HCT116 (cell line): ENCODE measurements at regions not wholly inside any gene's neighbourhood (a gene's known extent, or its start where the extent isn't known, plus 50 kb on each side); places are given as distances from the start of the nearest gene placed in this dataset.

Source experiments
- ATAC-seq: fragments of 200-7000 bp; cut with Tn5 transposase; 2 replicates; pipeline ENCODE4 v1.9.1; 2020; ENCODE audit warnings: mild to moderate bottlenecking, moderate library complexity
- BruUV-seq: library from RNA; stranded (reverse); fragments of 400-500 nt; replicated peaks from 2 replicates; lab custom pipeline; 2021; lab: Mats Ljungman, UMichigan
- CTCF ChIA-PET: fragments of 300-600 bp; sonication (Branson Sonifier 250); formaldehyde crosslinking; loops from one replicate; lab custom pipeline; 2021; ENCODE audit warnings: antibody characterized with exemption; lab: Charles Lee
- POLR2A ChIA-PET: fragments of 300-600, 350-600 bp; sonication (Branson Sonifier 250); formaldehyde crosslinking; loops from one replicate; lab custom pipeline; 2021; ENCODE audit warnings: antibody characterized with exemption; lab: Charles Lee
- RAD21 ChIA-PET, 2 experiments: fragments of 300-600 bp; sonication (Branson Sonifier 250); formaldehyde crosslinking; loops; one replicate each; lab custom pipeline; 2023; ENCODE audit warnings: low total read pairs in 2 of 2; ENCODE audit not compliant: uncharacterized antibody in 2 of 2, unreplicated experiment in 2 of 2, low non-redundant PET in 1 of 2; lab: Charles Lee
- DNase-seq: peaks from one replicate; pipeline ENCODE4 v3.0.0-alpha.2; 2010; ENCODE audit warnings: low read depth, low spot score
- H2AFZ ChIP-seq: fragments of 200-600 bp; shearing (Covaris generic), sonication (generic); 2 replicates; pipeline ENCODE4 v1.6.1; 2017; ENCODE audit warnings: low read depth, mixed run types, mixed read lengths, antibody characterized with exemption, low read length; ENCODE audit not compliant: poor library complexity, severe bottlenecking
- H3K27ac ChIP-seq: 2 replicates; pipeline ENCODE4 v1.5.1; 2012; ENCODE audit warnings: low read depth, low read length
- H3K27me3 ChIP-seq: fragments of 200-600 bp; sonication (generic); 2 replicates; pipeline ENCODE4 v1.6.1; 2016; ENCODE audit warnings: mixed run types, low read length, mixed read lengths; ENCODE audit not compliant: insufficient read depth
- H3K36me3 ChIP-seq, 2 experiments: fragments of 200-500 bp in 1 of 2; fragments of 200-600 bp in 1 of 2; sonication (Bioruptor generic) in 1 of 2; sonication (generic) in 1 of 2; 2 replicates each; pipeline versions ENCODE4 v1.5.1 to v1.6.1; 2014 to 2016; ENCODE audit warnings: low read length in 2 of 2, inconsistent platforms in 1 of 2, mixed read lengths in 1 of 2, mixed run types in 1 of 2; ENCODE audit not compliant: insufficient read depth in 2 of 2, control insufficient read depth in 1 of 2
- H3K4me1 ChIP-seq, 2 experiments: fragments of 200-600 bp in 1 of 2; sonication (generic) in 1 of 2; 2 replicates each; pipeline versions ENCODE4 v1.5.1 to v1.6.1; 2012 to 2017; ENCODE audit warnings: low read length in 2 of 2, inconsistent platforms in 1 of 2, mild to moderate bottlenecking in 1 of 2, mixed read lengths in 1 of 2, mixed run types in 1 of 2, moderate library complexity in 1 of 2; ENCODE audit not compliant: insufficient read depth in 2 of 2, control insufficient read depth in 1 of 2
- H3K4me2 ChIP-seq: fragments of 200-600 bp; sonication (generic); 2 replicates; pipeline ENCODE4 v1.6.1; 2017; ENCODE audit warnings: mixed run types, low read length, mixed read lengths
- H3K4me3 ChIP-seq, 2 experiments: fragments of 200-600 bp in 1 of 2; sonication (generic) in 1 of 2; replicated peaks in 1 of 2; 2 replicates each; pipeline ENCODE4 v1.5.1; 2011 to 2016; ENCODE audit warnings: low read length in 2 of 2, control low read depth in 1 of 2, low read depth in 1 of 2, mild to moderate bottlenecking in 1 of 2, mixed read lengths in 1 of 2, mixed run types in 1 of 2
- H3K79me2 ChIP-seq: fragments of 200-600 bp; sonication (generic); 2 replicates; pipeline ENCODE4 v1.6.1; 2017; ENCODE audit warnings: mild to moderate bottlenecking, mixed run types, low read length, moderate library complexity, mixed read lengths; ENCODE audit not compliant: insufficient read depth
- H3K9ac ChIP-seq: fragments of 200-600 bp; sonication (generic); 2 replicates; pipeline ENCODE4 v1.6.1; 2016; ENCODE audit warnings: low read length, mixed read lengths
- H3K9me2 ChIP-seq: fragments of 200-600 bp; sonication (generic), shearing (Covaris generic); 2 replicates; pipeline ENCODE4 v1.6.1; 2017; ENCODE audit warnings: mixed run types, mild to moderate bottlenecking, moderate library complexity; ENCODE audit not compliant: insufficient read depth
- H3K9me3 ChIP-seq, 2 experiments: fragments of 200-500 bp in 1 of 2; fragments of 200-600 bp in 1 of 2; sonication (Bioruptor generic) in 1 of 2; sonication (generic) in 1 of 2; 2 replicates each; pipeline ENCODE4 v1.6.1; 2014 to 2017; ENCODE audit warnings: low read length in 2 of 2, mixed read lengths in 2 of 2, inconsistent platforms in 1 of 2, low read depth in 1 of 2, mild to moderate bottlenecking in 1 of 2, mixed run types in 1 of 2, moderate library complexity in 1 of 2; ENCODE audit not compliant: control insufficient read depth in 1 of 2, insufficient read depth in 1 of 2
- H4K20me1 ChIP-seq: fragments of 200-600 bp; sonication (generic), shearing (Covaris generic); 2 replicates; pipeline ENCODE4 v1.6.1; 2017; ENCODE audit warnings: mixed run types, mild to moderate bottlenecking, moderate library complexity; ENCODE audit not compliant: insufficient read depth
- CBX3 ChIP-seq: IDR thresholded peaks from 2 replicates; pipeline ENCODE4 v1.6.1; 2012; ENCODE audit warnings: low read depth
- EGR1 ChIP-seq: IDR thresholded peaks from 2 replicates; pipeline ENCODE4 v1.6.1; 2012; ENCODE audit warnings: low read depth
- ELF1 ChIP-seq: IDR thresholded peaks from 2 replicates; pipeline ENCODE4 v1.6.1; 2012; ENCODE audit warnings: low read depth, borderline replicate concordance
- EZH2 ChIP-seq: fragments of 200-600 bp; sonication (generic); IDR thresholded peaks from 2 replicates; pipeline ENCODE4 v1.6.1; 2017; ENCODE audit warnings: antibody characterized with exemption, mixed run types
- EZH2phosphoT487 ChIP-seq: fragments of 200-600 bp; IDR thresholded peaks from 2 replicates; pipeline ENCODE4 v1.6.1; 2018; ENCODE audit warnings: antibody characterized with exemption, borderline replicate concordance
- FOSL1 ChIP-seq: IDR thresholded peaks from 2 replicates; pipeline ENCODE4 v1.6.1; 2012; ENCODE audit warnings: low read depth
- JUND ChIP-seq: IDR thresholded peaks from 2 replicates; pipeline ENCODE4 v1.6.1; 2012
- POLR2AphosphoS5 ChIP-seq: IDR thresholded peaks from 2 replicates; pipeline ENCODE4 v1.6.1; 2011; ENCODE audit warnings: mild to moderate bottlenecking, low read depth, low read length, moderate library complexity
- RAD21 ChIP-seq: IDR thresholded peaks from 2 replicates; pipeline ENCODE4 v1.6.1; 2012; ENCODE audit warnings: low read depth, mild to moderate bottlenecking
- SP1 ChIP-seq: IDR thresholded peaks from 2 replicates; pipeline ENCODE4 v1.6.1; 2012; ENCODE audit warnings: low read depth
- SRF ChIP-seq: IDR thresholded peaks from 2 replicates; pipeline ENCODE4 v1.6.1; 2012; ENCODE audit warnings: low read depth
- TCF7L2 ChIP-seq: IDR thresholded peaks from 2 replicates; pipeline ENCODE4 v1.7.0; 2011; ENCODE audit warnings: borderline replicate concordance, inconsistent platforms; ENCODE audit not compliant: insufficient read depth, insufficient read length; ENCODE audit errors: extremely low read depth
- YY1 ChIP-seq: IDR thresholded peaks from 2 replicates; pipeline ENCODE4 v1.6.1; 2011; ENCODE audit warnings: low read length, low read depth, moderate library complexity, mild to moderate bottlenecking; ENCODE audit not compliant: insufficient replicate concordance; ENCODE audit errors: extremely low read depth
- ZNF274 ChIP-seq: fragments of 200-500 bp; sonication (Bioruptor generic); IDR thresholded peaks from 2 replicates; pipeline ENCODE4 v1.6.1; 2014; ENCODE audit warnings: mild to moderate bottlenecking, low read depth, low read length, inconsistent platforms
- intact Hi-C: fragments of 100-400 bp; cut with micrococcal nuclease; formaldehyde crosslinking; loops from 2 replicates; pipeline ENCODE4 v1.10.0; 2022
- TF ChIP-seq, protein P1 (sequence below), 3 experiments: fragments of 200-600 bp in 1 of 3; sonication (generic) in 1 of 3; IDR thresholded peaks in 2 of 3; conservative IDR thresholded peaks in 1 of 3; 2 replicates each; pipeline ENCODE4 v1.5.1; 2012 to 2017; ENCODE audit warnings: low read depth in 2 of 3, low read length in 2 of 3, antibody characterized with exemption in 1 of 3, borderline replicate concordance in 1 of 3, control low read depth in 1 of 3, mild to moderate bottlenecking in 1 of 3, mixed read lengths in 1 of 3, mixed run types in 1 of 3, moderate library complexity in 1 of 3; ENCODE audit not compliant: insufficient read depth in 1 of 3
- TF ChIP-seq, protein P2 (sequence below): IDR thresholded peaks from 2 replicates; pipeline ENCODE4 v1.6.1; 2012
- TF ChIP-seq, protein P3 (sequence below): IDR thresholded peaks from 2 replicates; pipeline ENCODE4 v1.6.1; 2011; ENCODE audit warnings: mild to moderate bottlenecking, low read length, moderate library complexity; ENCODE audit not compliant: insufficient replicate concordance; ENCODE audit errors: extremely low read depth
- TF ChIP-seq, protein P4 (sequence below): IDR thresholded peaks from 2 replicates; pipeline ENCODE4 v1.6.1; 2012

DNA sequence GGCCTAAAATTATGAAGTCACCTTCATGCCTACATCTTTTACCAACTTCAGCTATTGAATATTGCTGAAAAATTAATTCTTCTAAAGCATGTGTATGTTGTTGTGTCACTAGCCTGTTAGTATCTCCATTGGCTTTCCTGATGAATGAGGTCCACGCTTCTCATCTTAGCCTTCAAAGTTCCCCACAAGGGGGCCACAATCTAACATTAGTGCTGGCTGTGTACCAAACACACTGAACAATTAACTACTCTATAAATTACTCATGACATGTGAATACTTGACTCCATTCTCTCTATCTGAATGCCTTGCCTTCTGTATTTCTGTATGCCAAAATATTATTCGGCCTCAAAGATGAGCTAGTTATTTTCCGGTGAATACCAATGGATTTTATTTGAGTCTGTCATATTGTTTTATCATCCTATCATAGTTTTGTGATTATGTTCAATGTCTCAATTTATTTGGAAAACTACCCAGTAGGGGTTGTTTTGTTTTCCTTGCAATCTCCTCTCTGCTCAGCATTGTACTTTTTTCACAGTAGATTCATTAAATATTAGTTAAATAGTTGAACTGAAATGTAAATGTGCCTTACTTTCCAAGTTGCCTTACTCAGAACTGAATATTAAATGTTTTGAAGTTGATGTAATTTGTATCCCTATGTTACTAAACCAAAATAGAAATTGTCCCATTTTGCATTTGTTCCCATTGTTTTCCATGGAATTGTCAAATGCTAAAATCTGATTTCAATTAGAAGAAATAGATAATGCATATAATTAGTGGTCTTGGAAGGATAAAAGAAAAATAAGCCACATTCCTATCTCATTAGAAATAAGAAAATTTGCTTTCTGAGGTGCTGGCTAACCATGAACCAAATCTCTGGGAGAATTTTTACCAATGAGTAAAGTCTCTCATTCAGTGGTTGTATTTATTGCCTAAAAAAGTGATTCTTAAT, 208.4 kb upstream of the COL3A1 start (continued):
- TF ChIP-seq, protein P1, sequence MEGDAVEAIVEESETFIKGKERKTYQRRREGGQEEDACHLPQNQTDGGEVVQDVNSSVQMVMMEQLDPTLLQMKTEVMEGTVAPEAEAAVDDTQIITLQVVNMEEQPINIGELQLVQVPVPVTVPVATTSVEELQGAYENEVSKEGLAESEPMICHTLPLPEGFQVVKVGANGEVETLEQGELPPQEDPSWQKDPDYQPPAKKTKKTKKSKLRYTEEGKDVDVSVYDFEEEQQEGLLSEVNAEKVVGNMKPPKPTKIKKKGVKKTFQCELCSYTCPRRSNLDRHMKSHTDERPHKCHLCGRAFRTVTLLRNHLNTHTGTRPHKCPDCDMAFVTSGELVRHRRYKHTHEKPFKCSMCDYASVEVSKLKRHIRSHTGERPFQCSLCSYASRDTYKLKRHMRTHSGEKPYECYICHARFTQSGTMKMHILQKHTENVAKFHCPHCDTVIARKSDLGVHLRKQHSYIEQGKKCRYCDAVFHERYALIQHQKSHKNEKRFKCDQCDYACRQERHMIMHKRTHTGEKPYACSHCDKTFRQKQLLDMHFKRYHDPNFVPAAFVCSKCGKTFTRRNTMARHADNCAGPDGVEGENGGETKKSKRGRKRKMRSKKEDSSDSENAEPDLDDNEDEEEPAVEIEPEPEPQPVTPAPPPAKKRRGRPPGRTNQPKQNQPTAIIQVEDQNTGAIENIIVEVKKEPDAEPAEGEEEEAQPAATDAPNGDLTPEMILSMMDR (IDR thresholded peaks at IDR 0.05 in 2 of 3, conservative IDR thresholded peaks at IDR 0.05 in 1 of 3; ENCODE audit: borderline replicate concordance in 1 of 3, insufficient read depth in 1 of 3, low read depth in 2 of 3, low read length in 2 of 3): peak; percentile 40 to 61 (median 55); a peak in 5 of 6 replicates
- no peak for TF ChIP-seq EGR1
- TF ChIP-seq EZH2phosphoT487: no peak
- TF ChIP-seq CBX3: no peak; the same call in 1 of the 2 replicates
- TF ChIP-seq RAD21: peak; percentile 58
- no peak for TF ChIP-seq JUND
- TF ChIP-seq, protein P2, sequence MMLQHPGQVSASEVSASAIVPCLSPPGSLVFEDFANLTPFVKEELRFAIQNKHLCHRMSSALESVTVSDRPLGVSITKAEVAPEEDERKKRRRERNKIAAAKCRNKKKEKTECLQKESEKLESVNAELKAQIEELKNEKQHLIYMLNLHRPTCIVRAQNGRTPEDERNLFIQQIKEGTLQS: no peak
- TF ChIP-seq SRF: no peak; the same call in 1 of the 2 replicates

DNA sequence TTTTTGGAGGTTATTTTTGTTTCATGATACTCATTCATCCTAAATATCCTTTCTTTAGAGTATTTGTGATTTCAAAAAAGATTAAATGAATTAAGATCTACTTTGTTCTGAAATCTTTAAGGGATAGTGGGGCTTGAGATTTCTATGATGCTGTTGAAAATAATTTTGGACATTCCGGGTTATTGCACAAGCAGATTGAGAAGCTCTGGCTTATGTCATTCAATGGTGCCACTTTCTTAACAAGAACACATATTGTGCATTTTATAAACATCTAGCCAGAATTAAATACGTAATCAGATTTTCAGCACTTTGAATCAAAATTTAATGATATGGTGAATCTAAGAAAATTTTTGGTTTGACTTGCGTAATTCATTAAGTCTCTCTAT, 207.7 kb upstream of the COL3A1 start:
- no peaks in the 10 kb centered on the region for H3K27me3 ChIP-seq
- no peaks in the 10 kb centered on the region for H3K4me1 ChIP-seq
- H3K79me2 ChIP-seq: no peaks in the 10 kb centered on the region
- no peak overlapping the region for H3K9ac ChIP-seq
- POLR2A ChIA-PET: no interaction called here
- H3K9me2 ChIP-seq: no peaks in the 10 kb centered on the region
- no peak overlapping the region for H3K27ac ChIP-seq
- DNase-seq: no peak
- no peaks in the 10 kb centered on the region for H3K36me3 ChIP-seq
- intact Hi-C loops: loop anchor here (5.0 to 10.0 kb wide), 2 partner anchors 216 to 648 kb away; no protein-coding TSS in a partner anchor
- no peak overlapping the region for H3K4me3 ChIP-seq
- CTCF ChIA-PET: no interaction called here
- H3K9me3 ChIP-seq: no peaks in the 10 kb centered on the region
- no peak overlapping the region for H2AFZ ChIP-seq
- H4K20me1 ChIP-seq: no peaks in the 10 kb centered on the region
- RAD21 ChIA-PET: no interaction called here
- H3K4me2 ChIP-seq: no peak overlapping the region
- no TSS peak for BruUV-seq
- ATAC-seq: no peak
- TF ChIP-seq POLR2AphosphoS5: no peak
- TF ChIP-seq SRF: no peak
- TF ChIP-seq EZH2phosphoT487: no peak
- no peak for TF ChIP-seq TCF7L2
- TF ChIP-seq FOSL1: no peak
- no peak for TF ChIP-seq CBX3
- TF ChIP-seq, protein P3, sequence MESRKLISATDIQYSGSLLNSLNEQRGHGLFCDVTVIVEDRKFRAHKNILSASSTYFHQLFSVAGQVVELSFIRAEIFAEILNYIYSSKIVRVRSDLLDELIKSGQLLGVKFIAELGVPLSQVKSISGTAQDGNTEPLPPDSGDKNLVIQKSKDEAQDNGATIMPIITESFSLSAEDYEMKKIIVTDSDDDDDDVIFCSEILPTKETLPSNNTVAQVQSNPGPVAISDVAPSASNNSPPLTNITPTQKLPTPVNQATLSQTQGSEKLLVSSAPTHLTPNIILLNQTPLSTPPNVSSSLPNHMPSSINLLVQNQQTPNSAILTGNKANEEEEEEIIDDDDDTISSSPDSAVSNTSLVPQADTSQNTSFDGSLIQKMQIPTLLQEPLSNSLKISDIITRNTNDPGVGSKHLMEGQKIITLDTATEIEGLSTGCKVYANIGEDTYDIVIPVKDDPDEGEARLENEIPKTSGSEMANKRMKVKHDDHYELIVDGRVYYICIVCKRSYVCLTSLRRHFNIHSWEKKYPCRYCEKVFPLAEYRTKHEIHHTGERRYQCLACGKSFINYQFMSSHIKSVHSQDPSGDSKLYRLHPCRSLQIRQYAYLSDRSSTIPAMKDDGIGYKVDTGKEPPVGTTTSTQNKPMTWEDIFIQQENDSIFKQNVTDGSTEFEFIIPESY: no peak
- TF ChIP-seq ELF1: no peak
- TF ChIP-seq, protein P4, sequence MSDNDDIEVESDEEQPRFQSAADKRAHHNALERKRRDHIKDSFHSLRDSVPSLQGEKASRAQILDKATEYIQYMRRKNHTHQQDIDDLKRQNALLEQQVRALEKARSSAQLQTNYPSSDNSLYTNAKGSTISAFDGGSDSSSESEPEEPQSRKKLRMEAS: no peak
- TF ChIP-seq SP1: no peak
- TF ChIP-seq EZH2: no peak
- TF ChIP-seq ZNF274: no peak
- no peak for TF ChIP-seq EGR1
- no peak for TF ChIP-seq YY1
- TF ChIP-seq, protein P2: no peak
- TF ChIP-seq RAD21: no peak
